ENCODE measurements at regions not wholly inside any gene's neighbourhood (a gene's known extent, or its start where the extent isn't known, plus 50 kb on each side); places are given as distances from the start of the nearest gene placed in this dataset.
"Not testable (repeated sequence)": the region's sequence is repeated elsewhere in the genome, so short reads cannot be mapped to it uniquely, and the experiment has no call there.

DNA sequence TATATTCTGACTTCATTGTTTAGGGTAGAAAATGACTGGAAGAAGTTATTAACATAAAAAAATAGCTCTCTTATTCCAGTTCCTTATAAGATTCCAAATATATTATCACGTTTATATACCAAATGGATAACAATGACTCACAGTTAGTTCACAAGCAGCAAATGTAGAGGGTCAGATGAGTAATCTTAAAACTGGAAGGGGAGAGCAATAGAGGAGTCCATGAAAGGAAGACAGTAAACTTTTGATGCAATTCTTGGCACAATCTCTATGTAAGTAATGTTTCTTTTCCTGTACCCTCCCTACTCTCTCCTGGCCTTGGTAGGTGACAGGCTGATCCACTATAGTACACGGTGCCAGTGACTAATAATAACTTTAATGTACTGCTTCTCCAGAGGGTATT is 259.0 kb upstream of the TRPC5 start:
- intact Hi-C loops (cut with micrococcal nuclease): no loop called here
- ChIA-PET POLR2A (no interaction called here), CTCF (no interaction called here)
- H3K27ac Mint-ChIP-seq: no peak overlapping the region
- H3K36me3 Mint-ChIP-seq: no peaks in the 10 kb centered on the region
- peaks cover 6% of the 10 kb centered on the region for H3K9me3 Mint-ChIP-seq
- no peaks in the 10 kb centered on the region for H3K4me1 Mint-ChIP-seq (ENCODE audit: low read depth)
- no peaks in the 10 kb centered on the region for H3K27me3 Mint-ChIP-seq
- DNase-seq: no peak
- H3K4me3 Mint-ChIP-seq: no peak overlapping the region

DNA sequence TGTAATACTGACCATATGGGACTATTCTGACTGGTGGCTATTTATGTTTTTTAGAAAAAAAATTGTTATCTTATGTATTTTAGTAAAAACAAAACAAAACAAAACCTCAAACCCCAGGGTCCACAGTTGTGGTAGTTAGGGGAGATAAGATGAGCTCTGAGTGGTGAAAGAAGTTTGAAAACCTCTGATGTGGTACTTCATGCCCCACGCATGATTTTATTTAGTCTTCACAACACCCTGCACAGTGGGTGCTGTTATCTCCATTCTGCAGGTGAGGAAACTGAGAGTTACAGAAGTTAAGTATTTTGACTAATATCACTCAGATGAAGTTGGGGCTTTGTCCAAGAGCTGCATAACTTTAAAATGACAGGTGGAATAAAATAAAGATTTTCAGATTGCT is 230.6 kb upstream of the TRPC5 start:
- intact Hi-C loops (cut with micrococcal nuclease): no loop called here
- H3K4me3 Mint-ChIP-seq: no peak overlapping the region
- no peak for DNase-seq
- H3K27me3 Mint-ChIP-seq: no peaks in the 10 kb centered on the region
- no peaks in the 10 kb centered on the region for H3K9me3 Mint-ChIP-seq
- no peak overlapping the region for H3K27ac Mint-ChIP-seq
- no peaks in the 10 kb centered on the region for H3K36me3 Mint-ChIP-seq
- POLR2A ChIA-PET: no interaction called here
- CTCF ChIA-PET: no interaction called here
- no peaks in the 10 kb centered on the region for H3K4me1 Mint-ChIP-seq (ENCODE audit: low read depth)

DNA sequence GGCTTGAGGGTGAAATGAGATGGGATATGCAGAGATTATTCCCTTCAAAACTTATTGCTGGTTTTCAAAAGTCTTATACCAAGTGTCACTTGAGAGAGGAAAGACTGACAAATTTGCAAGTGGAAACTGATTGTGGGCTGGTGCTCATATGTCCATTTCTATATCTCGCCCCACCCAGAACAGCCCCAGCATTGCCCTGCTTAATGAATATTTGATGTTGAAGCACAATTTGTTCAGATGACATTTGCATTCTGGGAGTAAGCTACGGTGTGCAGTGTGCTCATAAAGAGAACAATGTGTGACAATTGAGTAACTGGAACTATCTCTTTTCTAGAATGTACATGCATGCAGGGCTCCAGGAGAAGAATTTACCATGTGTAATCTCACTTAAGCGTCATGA is 223.5 kb upstream of the TRPC5 start:
- intact Hi-C loops (cut with micrococcal nuclease): no loop called here
- no peaks in the 10 kb centered on the region for H3K27me3 Mint-ChIP-seq
- H3K27ac Mint-ChIP-seq: no peak overlapping the region
- no peaks in the 10 kb centered on the region for H3K4me1 Mint-ChIP-seq (ENCODE audit: low read depth)
- no peaks in the 10 kb centered on the region for H3K9me3 Mint-ChIP-seq
- ChIA-PET CTCF (no interaction called here), POLR2A (no interaction called here)
- H3K36me3 Mint-ChIP-seq: no peaks in the 10 kb centered on the region
- no peak overlapping the region for H3K4me3 Mint-ChIP-seq
- DNase-seq: no peak

DNA sequence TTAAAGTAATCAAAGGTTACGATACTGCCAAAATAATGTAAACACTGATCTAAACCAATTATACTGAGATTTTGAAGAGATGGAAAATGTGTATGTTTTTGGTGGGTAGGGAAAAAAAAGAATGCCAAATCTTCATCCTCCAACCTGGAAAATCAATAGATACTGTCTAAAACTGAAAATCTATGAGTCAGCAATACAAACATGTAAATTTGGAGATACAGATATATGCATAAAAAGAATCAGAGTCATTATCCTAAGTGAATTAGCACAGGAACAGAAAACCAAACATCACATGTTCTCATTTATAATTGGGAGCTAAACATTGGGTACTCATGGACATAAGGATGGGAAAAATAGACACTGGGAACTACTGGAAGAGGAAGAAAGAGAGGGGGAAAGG is 197.4 kb upstream of the TRPC5 start:
- H3K4me3 Mint-ChIP-seq: no peak overlapping the region
- POLR2A ChIA-PET: no interaction called here
- intact Hi-C loops (cut with micrococcal nuclease): no loop called here
- no peaks in the 10 kb centered on the region for H3K36me3 Mint-ChIP-seq
- no peaks in the 10 kb centered on the region for H3K27me3 Mint-ChIP-seq
- CTCF ChIA-PET: no interaction called here
- H3K4me1 Mint-ChIP-seq (ENCODE audit: low read depth): no peaks in the 10 kb centered on the region
- DNase-seq: no peak
- no peak overlapping the region for H3K27ac Mint-ChIP-seq
- H3K9me3 Mint-ChIP-seq: no peaks in the 10 kb centered on the region

DNA sequence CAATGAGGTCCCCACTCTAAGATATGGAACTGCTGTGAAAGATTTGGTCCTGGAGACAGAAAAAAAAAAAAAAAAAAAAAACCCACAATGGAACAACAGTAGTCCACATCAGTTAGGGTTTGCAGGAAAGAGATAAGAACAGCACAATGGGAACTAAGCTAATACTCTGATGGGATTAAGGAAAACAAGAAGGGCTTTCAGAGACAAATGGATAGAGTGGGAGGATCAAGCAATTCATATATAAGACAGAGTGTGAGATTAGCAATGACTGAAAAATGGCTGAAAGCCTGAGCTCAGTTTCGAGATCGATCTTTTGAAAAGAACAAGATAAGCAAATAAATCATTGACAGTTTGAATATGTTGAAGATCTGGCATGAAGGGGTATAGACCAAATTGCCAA is 188.4 kb upstream of the TRPC5 start:
- H3K4me1 Mint-ChIP-seq (ENCODE audit: low read depth): no peaks in the 10 kb centered on the region
- H3K4me3 Mint-ChIP-seq: no peak overlapping the region
- intact Hi-C loops (cut with micrococcal nuclease): no loop called here
- no peak overlapping the region for H3K27ac Mint-ChIP-seq
- ChIA-PET POLR2A (no interaction called here), CTCF (no interaction called here)
- no peaks in the 10 kb centered on the region for H3K9me3 Mint-ChIP-seq
- DNase-seq: no peak
- H3K36me3 Mint-ChIP-seq: no peaks in the 10 kb centered on the region
- H3K27me3 Mint-ChIP-seq: no peaks in the 10 kb centered on the region

DNA sequence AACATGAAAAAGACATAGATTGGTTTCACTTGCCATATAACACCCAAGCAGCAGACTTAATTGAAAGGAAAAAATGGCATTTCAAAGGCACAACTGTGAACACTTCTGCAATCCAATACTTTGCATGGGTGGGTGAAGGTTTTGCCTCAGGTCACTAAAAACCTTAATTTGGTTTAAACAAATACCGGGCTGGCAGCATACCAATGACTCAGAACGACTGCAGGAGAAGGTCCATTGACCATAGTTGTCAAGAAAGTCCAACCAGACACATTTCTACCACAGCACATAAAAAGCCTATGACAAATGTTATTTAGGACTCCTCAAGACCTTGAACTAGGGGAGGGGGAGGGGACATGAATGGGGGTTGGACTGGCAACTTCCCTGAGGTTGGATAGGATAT is 183.6 kb upstream of the TRPC5 start:
- POLR2A ChIA-PET: no interaction called here
- intact Hi-C loops (cut with micrococcal nuclease): no loop called here
- H3K27me3 Mint-ChIP-seq: no peaks in the 10 kb centered on the region
- CTCF ChIA-PET: no interaction called here
- DNase-seq: no peak
- no peaks in the 10 kb centered on the region for H3K4me1 Mint-ChIP-seq (ENCODE audit: low read depth)
- H3K9me3 Mint-ChIP-seq: no peaks in the 10 kb centered on the region
- no peak overlapping the region for H3K27ac Mint-ChIP-seq
- H3K36me3 Mint-ChIP-seq: no peaks in the 10 kb centered on the region
- H3K4me3 Mint-ChIP-seq: no peak overlapping the region

DNA sequence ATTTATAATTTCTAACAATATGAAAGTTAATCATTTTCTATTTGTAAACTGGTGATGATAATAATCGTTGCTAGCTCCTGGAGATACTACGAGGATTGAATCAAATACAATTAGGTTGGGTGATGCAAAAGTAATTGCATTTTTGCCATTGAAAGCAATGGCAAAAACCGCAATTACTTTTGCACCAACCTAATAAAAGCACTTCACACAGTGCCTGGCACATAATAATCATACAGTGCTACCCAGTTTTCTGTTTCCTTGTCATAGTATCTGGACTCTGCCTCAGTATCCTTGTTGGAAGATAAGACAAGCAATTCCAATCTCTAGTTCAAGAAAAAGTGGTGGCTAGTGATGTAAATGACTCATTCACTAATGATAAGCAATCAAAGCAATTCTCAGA is 176.8 kb upstream of the TRPC5 start:
- POLR2A ChIA-PET: no interaction called here
- no peaks in the 10 kb centered on the region for H3K9me3 Mint-ChIP-seq
- no peaks in the 10 kb centered on the region for H3K36me3 Mint-ChIP-seq
- DNase-seq: no peak
- CTCF ChIA-PET: no interaction called here
- H3K4me3 Mint-ChIP-seq: no peak overlapping the region
- H3K27ac Mint-ChIP-seq: no peak overlapping the region
- intact Hi-C loops (cut with micrococcal nuclease): no loop called here
- no peaks in the 10 kb centered on the region for H3K27me3 Mint-ChIP-seq
- H3K4me1 Mint-ChIP-seq (ENCODE audit: low read depth): no peaks in the 10 kb centered on the region

DNA sequence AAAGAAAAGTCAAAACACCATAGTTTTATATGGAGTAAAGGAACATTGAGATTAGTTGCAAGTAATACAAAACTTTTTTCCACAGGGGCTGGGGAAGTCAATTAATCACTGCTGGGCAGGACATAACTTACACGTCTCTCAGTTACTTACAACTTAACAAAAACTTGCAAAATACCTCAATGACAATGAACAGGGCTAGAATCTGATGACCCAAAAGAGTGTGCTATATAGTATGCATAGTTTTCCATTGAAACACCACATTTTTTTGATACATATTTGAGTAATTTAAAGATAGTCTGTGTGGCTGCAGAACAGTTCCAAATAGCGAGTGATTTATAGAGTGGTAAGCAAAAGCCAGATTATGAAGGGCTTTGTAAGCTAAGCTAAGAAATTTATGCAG is 172.3 kb upstream of the TRPC5 start:
- Mint-ChIP-seq H3K27me3 (no peaks in the 10 kb centered on the region), H3K4me3 (no peak overlapping the region), H3K36me3 (no peaks in the 10 kb centered on the region), H3K9me3 (no peaks in the 10 kb centered on the region), H3K4me1 (ENCODE audit: low read depth) (no peaks in the 10 kb centered on the region), H3K27ac (no peak overlapping the region)
- ChIA-PET POLR2A (no interaction called here), CTCF (no interaction called here)
- intact Hi-C loops (cut with micrococcal nuclease): no loop called here
- DNase-seq: no peak

DNA sequence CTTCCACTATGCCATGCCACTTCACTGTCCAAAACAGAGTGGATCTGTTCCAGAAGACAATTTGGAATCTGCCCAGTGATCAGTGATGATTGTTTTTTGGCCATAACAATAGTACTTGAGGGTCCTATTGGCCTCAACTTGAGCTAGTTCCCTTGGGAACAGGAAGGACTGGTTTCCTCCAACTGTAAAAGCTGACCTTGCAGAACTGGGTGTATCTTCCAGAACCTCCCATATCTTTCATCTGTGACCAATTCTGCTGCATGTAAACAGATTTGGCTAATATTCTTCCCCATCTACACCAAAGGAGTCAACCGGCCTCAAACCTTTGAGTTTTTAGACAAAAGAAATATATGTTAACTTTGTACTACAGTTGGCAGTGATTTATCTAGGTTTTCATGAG is 165.1 kb upstream of the TRPC5 start:
- Mint-ChIP-seq H3K4me1 (ENCODE audit: low read depth) (no peaks in the 10 kb centered on the region), H3K9me3 (no peaks in the 10 kb centered on the region), H3K27me3 (no peaks in the 10 kb centered on the region), H3K4me3 (no peak overlapping the region), H3K27ac (no peak overlapping the region), H3K36me3 (no peaks in the 10 kb centered on the region)
- intact Hi-C loops (cut with micrococcal nuclease): no loop called here
- CTCF ChIA-PET: no interaction called here
- POLR2A ChIA-PET: no interaction called here
- DNase-seq: no peak

DNA sequence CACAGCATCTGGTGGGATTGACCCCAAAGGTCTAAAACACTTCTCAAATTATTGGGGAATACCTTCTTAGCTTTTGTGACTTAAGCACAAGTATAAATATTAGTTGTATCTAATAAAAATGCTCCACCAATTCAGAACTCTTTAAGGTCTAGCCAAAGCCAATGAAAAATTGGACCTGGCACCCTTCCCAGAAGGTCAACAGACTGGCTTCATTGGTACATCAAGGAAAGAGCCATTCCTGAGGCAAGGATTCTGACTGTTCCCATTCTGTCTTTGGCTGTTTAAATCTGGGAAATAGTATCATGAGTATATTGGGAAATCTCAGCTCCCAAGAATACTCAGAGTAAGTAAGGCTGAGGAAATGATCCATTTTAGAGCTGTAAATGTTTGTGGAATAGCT is 153.0 kb upstream of the TRPC5 start:
- H3K27me3 Mint-ChIP-seq: no peaks in the 10 kb centered on the region
- POLR2A ChIA-PET: no interaction called here
- H3K27ac Mint-ChIP-seq: no peak overlapping the region
- H3K36me3 Mint-ChIP-seq: no peaks in the 10 kb centered on the region
- no peak for DNase-seq
- no peak overlapping the region for H3K4me3 Mint-ChIP-seq
- no peaks in the 10 kb centered on the region for H3K9me3 Mint-ChIP-seq
- CTCF ChIA-PET: no interaction called here
- no peaks in the 10 kb centered on the region for H3K4me1 Mint-ChIP-seq (ENCODE audit: low read depth)
- intact Hi-C loops (cut with micrococcal nuclease): no loop called here

DNA sequence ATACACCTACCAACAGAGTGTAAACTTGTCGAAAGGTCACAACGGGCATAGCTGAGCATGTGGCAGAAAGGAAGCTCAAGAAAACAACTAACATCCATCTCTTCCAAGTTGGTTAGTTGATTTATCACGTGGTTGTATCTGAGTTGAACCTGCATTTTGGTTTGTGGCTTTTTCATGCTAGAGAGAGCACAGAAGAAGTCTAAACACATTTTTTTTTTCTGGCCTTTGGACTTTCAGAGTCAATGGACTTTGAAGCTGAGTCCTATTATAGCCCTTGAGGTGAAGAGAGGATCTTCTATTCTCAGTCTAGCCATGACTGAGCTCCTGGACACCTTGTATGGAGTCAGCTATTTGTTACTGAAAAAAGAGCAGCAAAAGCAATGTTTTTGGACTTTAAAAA is 150.6 kb upstream of the TRPC5 start:
- Mint-ChIP-seq H3K9me3 (no peaks in the 10 kb centered on the region), H3K36me3 (no peaks in the 10 kb centered on the region), H3K4me1 (ENCODE audit: low read depth) (no peaks in the 10 kb centered on the region), H3K4me3 (no peak overlapping the region), H3K27me3 (no peaks in the 10 kb centered on the region), H3K27ac (no peak overlapping the region)
- DNase-seq: no peak
- ChIA-PET CTCF (interaction anchor here (0.7 kb wide), 1 partner anchor 10 kb away, joined by 3 read pairs; no protein-coding TSS in a partner anchor), POLR2A (no interaction called here)
- intact Hi-C loops (cut with micrococcal nuclease): no loop called here

DNA sequence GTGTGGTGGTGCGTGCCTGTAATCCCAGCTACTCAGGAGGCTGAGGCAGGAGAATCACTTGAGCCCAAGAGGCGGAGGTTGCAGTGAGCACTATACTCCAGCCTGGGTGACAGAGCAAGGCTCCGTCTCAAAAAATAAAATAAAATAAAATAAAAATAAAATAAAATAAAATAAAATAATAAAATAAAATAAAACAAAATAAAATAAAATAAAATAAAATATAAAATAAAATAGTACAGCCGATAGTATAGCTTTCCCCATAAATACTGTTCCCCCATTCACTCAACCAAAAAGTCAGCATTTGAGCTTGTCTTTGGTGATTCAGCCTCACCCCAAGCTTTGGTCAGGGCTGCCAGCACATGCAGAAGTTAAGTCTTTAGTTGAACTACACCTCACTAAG is 144.2 kb upstream of the TRPC5 start:
- POLR2A ChIA-PET; intact Hi-C loops (cut with micrococcal nuclease); H3K4me1 Mint-ChIP-seq (ENCODE audit: low read depth); H3K27ac Mint-ChIP-seq; H3K27me3 Mint-ChIP-seq; H3K9me3 Mint-ChIP-seq; CTCF ChIA-PET; H3K4me3 Mint-ChIP-seq; DNase-seq; H3K36me3 Mint-ChIP-seq: not testable (repeated sequence)

DNA sequence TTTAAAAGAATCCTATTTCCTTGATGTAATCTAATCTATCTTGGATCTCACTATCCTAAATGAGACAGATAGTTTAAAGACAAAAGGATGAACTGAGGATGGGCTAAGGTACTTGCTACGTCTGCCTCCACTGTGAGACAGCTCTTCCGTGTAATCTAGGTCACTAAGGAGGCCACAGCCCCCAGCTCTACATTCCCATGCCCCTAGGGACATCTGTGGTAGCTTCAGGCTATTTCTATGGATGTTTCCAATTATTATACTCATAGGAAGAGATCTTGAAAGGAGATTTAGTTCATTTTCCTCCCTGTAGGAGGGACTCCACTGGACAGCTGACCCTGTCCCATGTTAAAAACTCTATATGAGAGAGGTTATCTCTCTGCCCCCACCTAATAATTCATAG is 140.8 kb upstream of the TRPC5 start:
- no peak for DNase-seq
- POLR2A ChIA-PET: no interaction called here
- Mint-ChIP-seq H3K9me3 (no peaks in the 10 kb centered on the region), H3K27ac (no peak overlapping the region), H3K36me3 (no peaks in the 10 kb centered on the region), H3K27me3 (no peaks in the 10 kb centered on the region), H3K4me3 (no peak overlapping the region), H3K4me1 (ENCODE audit: low read depth) (no peaks in the 10 kb centered on the region)
- CTCF ChIA-PET: interaction anchor here (0.6 kb wide), 1 partner anchor 9 kb away, joined by 3 read pairs; no protein-coding TSS in a partner anchor
- intact Hi-C loops (cut with micrococcal nuclease): no loop called here

DNA sequence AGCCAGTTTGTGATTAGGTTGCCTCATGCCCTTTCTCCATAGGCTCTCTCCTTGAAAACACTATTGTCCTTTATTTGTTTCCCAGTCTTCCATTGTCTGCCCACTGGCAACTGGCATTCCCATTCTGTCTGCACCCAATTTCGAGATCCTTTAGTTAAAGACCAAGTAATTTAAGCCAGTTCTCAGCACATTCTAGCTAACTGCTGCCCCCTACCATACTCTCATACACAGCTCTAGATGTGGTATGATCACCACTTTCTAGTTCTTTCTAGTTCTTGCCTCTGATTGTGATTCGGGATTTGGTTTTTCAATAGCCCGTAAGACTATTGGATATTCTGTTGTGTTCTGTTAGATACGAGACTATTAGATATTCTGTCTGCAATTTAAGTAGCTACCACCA is 135.8 kb upstream of the TRPC5 start:
- ChIA-PET POLR2A (no interaction called here), CTCF (no interaction called here)
- intact Hi-C loops (cut with micrococcal nuclease): no loop called here
- H3K27ac Mint-ChIP-seq: no peak overlapping the region
- H3K4me1 Mint-ChIP-seq (ENCODE audit: low read depth): no peaks in the 10 kb centered on the region
- H3K36me3 Mint-ChIP-seq: no peaks in the 10 kb centered on the region
- no peak overlapping the region for H3K4me3 Mint-ChIP-seq
- DNase-seq: no peak
- H3K9me3 Mint-ChIP-seq: no peaks in the 10 kb centered on the region
- H3K27me3 Mint-ChIP-seq: no peaks in the 10 kb centered on the region
